HFF-Myc (cell line): ENCODE measurements at regions not wholly inside any gene's neighbourhood (a gene's known extent, or its start where the extent isn't known, plus 50 kb on each side); places are given as distances from the start of the nearest gene placed in this dataset.

ENCODE experiments used
- DNase-seq: peaks from one replicate; pipeline ENCODE4 v3.0.0-alpha.2; 2011; ENCODE audit warnings: low read depth; ENCODE audit errors: extremely low read depth
- H3K4me3 ChIP-seq: replicated peaks from 2 replicates; pipeline ENCODE4 v1.5.1; 2011; ENCODE audit warnings: low read depth, mild to moderate bottlenecking, control low read depth, low read length
- TF ChIP-seq, protein P1 (sequence below): IDR thresholded peaks from 2 replicates; pipeline ENCODE4 v1.5.1; 2012; ENCODE audit warnings: mild to moderate bottlenecking, low read depth, low read length, control low read depth; ENCODE audit errors: missing control alignments

GRCh38 chr2:18171191-18172139 is 293.0 kb downstream of the KCNS3 start:
- no peak overlapping the region for H3K4me3 ChIP-seq
- TF ChIP-seq, protein P1, sequence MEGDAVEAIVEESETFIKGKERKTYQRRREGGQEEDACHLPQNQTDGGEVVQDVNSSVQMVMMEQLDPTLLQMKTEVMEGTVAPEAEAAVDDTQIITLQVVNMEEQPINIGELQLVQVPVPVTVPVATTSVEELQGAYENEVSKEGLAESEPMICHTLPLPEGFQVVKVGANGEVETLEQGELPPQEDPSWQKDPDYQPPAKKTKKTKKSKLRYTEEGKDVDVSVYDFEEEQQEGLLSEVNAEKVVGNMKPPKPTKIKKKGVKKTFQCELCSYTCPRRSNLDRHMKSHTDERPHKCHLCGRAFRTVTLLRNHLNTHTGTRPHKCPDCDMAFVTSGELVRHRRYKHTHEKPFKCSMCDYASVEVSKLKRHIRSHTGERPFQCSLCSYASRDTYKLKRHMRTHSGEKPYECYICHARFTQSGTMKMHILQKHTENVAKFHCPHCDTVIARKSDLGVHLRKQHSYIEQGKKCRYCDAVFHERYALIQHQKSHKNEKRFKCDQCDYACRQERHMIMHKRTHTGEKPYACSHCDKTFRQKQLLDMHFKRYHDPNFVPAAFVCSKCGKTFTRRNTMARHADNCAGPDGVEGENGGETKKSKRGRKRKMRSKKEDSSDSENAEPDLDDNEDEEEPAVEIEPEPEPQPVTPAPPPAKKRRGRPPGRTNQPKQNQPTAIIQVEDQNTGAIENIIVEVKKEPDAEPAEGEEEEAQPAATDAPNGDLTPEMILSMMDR = no peak
- DNase-seq = peak; percentile 17

DNA sequence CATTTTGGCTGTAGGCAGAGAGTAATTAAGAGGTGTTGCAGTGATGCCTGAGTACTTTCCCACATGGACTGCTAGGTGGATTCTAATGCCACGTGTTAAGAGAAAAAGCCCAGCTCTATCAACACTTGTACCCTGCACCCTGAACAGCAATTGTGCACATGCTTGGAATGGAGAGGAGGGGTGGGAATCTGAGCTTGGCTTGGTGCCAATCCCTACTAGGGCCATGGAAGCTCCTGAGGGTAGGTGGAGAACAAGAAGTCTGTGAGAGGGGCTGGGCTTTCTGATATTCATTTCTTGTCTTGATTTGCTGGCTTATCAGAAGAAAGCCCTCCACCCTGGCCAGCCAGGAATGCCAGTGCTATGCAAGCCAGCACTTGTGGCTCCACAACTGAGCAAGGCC is 292.2 kb downstream of the KCNS3 start:
- no peak for DNase-seq
- TF ChIP-seq, protein P1 = no peak
- H3K4me3 ChIP-seq = no peak overlapping the region

- TF ChIP-seq, protein P1 = no peak
Measured at GRCh38 chr2:18169893-18170175, 291.4 kb downstream of the KCNS3 start.

GRCh38 chr2:18169121-18169892 is 290.8 kb downstream of the KCNS3 start:
- H3K4me3 ChIP-seq = no peak overlapping the region
- TF ChIP-seq, protein P1 = no peak
- DNase-seq = no peak

More at GRCh38 chr2:18169893-18170175, 291.4 kb downstream of the KCNS3 start:
- DNase-seq = no peak
- H3K4me3 ChIP-seq = no peak overlapping the region

DNA sequence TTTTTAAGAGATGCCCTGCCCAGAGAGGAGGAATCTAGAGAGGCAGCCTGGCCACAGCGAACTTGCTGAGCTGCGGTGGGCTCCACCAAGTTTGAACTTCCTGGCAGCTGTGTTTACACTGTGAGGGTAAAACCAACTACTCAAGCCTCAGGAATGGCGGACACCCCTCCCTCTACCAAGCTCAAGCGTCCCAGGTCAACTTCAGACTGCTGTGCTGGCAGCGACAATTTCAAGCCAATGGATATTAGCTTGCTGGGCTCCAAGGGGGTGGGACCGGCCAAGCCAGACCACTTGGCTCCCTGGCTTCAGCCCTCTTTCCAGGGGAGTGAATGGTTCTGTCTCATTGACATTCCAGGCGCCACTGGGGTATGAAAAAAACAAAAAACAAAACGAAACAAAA is 289.4 kb downstream of the KCNS3 start:
- TF ChIP-seq, protein P1 = no peak
- no peak for DNase-seq
- H3K4me3 ChIP-seq = no peak overlapping the region

GRCh38 chr2:18161681-18162080 is 283.2 kb downstream of the KCNS3 start:
- DNase-seq = no peak
- no peak overlapping the region for H3K4me3 ChIP-seq
- TF ChIP-seq, protein P1 = no peak
